MM.1S (cell line): ENCODE measurements at regions not wholly inside any gene's neighbourhood (a gene's known extent, or its start where the extent isn't known, plus 50 kb on each side); places are given as distances from the start of the nearest gene placed in this dataset.

Experiments
- CTCF ChIP-seq: fragments of 300-600 bp; sonication (generic); IDR thresholded peaks from 2 replicates; pipeline ENCODE4 v1.5.1; 2016; ENCODE audit warnings: antibody characterized with exemption, low read length, mixed read lengths
- EZH2 ChIP-seq: fragments of 300-600 bp; sonication (generic); optimal IDR thresholded peaks from 2 replicates; pipeline ENCODE3; 2017; ENCODE audit warnings: low read depth, mild to moderate bottlenecking, antibody characterized with exemption, low read length, mixed read lengths

GRCh38 chr13:54859827-54860226, 1831.2 kb downstream of the OLFM4 start:
- no peak for TF ChIP-seq EZH2
- TF ChIP-seq CTCF: no peak
